HG02610 (cell line): ENCODE measurements at regions not wholly inside any gene's neighbourhood (a gene's known extent, or its start where the extent isn't known, plus 50 kb on each side); places are given as distances from the start of the nearest gene placed in this dataset.
"Not testable (repeated sequence)": the region's sequence is repeated elsewhere in the genome, so short reads cannot be mapped to it uniquely, and the experiment has no call there.

Experiments
- ATAC-seq: cut with Tn5 transposase; IDR thresholded peaks from one replicate; pipeline ENCODE4 v1.9.1; 2021; ENCODE audit warnings: mild to moderate bottlenecking, moderate library complexity; ENCODE audit not compliant: unreplicated experiment

- ATAC-seq = no peak
Observed at GRCh38 chr7:15143936-15144335, 241.4 kb upstream of the DGKB start.

GRCh38 chr7:15143121-15143520 is 240.6 kb upstream of the DGKB start:
- ATAC-seq = no peak

DNA sequence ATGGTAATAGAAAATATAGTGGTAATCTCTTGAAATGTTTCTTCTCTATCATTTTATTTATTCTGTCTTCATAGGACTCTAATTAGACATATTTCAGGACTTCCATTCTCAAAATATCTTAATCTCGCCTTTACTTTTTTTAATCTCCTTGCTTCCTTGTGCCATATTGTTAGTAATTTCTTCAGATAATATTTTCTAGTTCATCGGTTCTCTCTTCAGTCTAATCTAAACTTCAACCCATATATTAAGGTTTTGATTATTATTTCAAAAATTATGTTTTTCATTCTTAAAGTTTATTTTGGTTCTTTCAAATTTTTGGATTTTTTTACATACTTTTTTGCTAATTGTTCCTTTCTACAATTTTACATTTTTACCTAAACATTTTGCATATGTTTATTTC is 237.9 kb upstream of the DGKB start:
- no peak for ATAC-seq

- ATAC-seq = no peak
Observed at GRCh38 chr7:15131661-15132060, 229.1 kb upstream of the DGKB start.

- no peak for ATAC-seq
Observed at GRCh38 chr7:15130666-15131541, 228.4 kb upstream of the DGKB start.

GRCh38 chr7:15128716-15129115 is 226.2 kb upstream of the DGKB start:
- no peak for ATAC-seq

GRCh38 chr7:15126653-15127052 is 224.1 kb upstream of the DGKB start:
- ATAC-seq = not testable (repeated sequence)

DNA sequence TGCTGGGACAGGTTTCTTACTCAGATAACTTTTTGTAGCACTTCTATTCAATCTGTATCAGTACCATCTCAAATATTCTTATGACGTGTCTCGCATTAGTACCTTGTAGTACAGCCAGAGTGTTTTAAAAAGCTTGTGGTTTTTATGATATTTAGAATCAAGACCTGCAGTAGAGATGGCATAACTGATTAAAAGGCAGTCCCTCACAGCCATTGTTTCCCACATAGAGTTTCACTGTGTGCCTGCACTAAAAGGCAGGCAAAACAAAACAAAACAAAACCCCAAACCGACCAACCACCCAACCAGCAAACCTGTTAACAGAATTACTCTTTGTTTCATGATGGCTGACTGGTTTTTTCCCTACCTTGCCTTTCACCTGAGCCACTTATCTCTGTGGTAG is 221.3 kb upstream of the DGKB start:
- ATAC-seq = no peak

GRCh38 chr7:15113752-15114151 is 211.2 kb upstream of the DGKB start:
- no peak for ATAC-seq

- no peak for ATAC-seq
Observed at GRCh38 chr7:15105711-15106110, 203.2 kb upstream of the DGKB start.

DNA sequence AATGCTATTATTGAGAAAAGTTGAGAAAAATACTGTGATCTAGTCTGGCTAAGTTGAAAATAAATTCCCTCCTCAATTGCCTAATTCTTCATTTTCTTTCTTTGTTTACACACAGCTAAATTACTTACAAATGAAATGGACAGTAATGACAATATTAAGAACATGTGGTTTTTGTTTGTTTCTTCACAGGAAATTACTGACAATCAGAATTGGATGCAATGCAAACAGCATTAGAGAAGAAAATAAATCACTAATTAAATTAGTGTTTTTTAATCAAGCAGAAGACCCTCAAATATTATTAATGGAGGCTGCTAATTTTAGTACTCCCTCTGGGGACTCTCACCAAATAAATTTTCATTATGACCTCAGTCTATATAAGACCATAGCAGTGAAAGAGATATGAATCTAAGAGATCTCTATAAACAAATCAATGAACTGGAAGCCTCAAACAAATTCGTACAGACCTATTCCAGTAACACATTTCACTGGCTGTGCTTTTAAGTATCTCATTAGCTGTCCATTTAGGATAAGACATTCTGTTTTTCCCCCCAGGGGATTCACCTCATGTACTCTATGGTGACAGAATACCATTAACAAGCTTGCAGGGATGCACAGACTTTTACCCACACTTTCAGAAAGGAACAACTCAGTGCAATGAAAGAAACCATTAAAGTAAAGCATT is 202.0 kb upstream of the DGKB start:
- no peak for ATAC-seq

DNA sequence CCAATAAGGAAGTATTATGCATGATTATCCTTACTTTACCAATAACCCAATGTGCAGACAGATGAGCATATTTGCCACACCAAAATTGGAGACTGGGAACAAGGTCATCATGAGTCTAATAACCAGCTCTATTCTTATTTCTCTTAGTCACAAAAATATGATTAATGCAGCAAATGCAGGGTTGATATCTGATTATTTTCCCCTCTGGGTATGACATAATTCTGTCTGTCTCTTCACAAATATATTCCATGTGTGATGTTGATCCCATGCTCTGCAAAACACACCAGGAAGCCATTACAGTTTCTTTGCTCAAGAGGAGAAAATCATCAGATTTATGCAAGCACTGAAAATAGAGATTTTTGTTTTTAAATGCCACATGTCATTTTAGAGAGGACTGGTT is 196.5 kb upstream of the DGKB start:
- no peak for ATAC-seq

DNA sequence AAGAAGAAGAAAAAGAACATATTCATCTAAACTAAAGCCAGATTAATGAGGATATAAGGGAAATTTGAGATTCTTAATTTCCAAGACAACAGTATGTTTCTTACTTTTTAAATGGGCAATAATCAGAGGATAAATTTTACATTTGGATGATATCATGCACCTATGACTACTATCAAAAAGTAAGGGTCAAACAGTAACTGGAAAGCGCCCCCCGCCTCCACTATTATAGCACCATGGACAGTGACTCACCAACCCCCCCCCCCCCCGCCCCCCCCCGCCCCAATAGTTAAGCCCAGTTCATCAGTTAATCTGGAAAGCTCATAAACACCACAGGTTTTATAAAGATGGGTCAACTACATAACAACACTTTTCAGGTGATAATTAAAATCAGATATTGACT is 194.3 kb upstream of the DGKB start:
- ATAC-seq = no peak

- ATAC-seq = no peak
Observed at GRCh38 chr7:15094989-15095388, 192.4 kb upstream of the DGKB start.

GRCh38 chr7:15087771-15088170 is 185.2 kb upstream of the DGKB start:
- no peak for ATAC-seq

DNA sequence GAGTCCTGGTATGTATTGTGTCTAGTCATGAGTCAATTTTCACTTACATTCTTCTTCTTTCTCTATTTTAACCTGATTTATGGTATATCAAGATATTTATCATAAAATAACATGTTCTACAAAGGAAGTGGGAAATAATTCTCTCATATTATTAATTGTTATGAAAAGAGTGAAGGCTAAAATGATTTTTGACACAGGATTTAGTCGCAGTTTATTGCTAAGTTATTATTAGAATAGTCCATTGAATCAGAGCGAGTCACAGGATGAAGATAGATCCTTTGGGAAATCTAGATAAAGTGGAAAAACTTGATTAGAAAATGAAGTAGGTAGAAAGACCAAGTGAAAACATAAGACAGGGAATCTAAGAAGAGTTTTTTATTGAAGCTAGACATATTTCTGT is 184.3 kb upstream of the DGKB start:
- no peak for ATAC-seq

DNA sequence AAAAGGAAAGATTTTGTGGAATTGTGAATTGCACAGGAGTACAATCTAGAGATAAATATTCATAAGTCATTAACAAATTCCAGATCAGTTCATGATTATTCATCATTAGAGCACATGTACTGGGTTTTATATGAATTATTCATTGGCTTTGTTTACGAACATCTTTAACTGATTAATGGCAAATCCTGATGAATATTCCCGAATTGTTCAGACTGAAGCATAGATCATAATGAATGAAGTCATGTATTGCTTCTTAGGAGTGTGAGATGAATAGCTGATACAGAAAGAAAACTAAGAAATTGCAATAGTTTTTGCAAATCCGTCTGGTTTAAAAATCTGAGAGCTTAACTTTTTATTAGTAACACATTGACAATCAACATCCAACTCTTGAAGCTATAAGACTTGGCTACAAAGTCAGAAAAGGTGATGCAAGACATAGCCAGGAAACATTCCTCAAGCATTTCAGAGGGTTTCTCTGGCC is 183.6 kb upstream of the DGKB start:
- no peak for ATAC-seq

- ATAC-seq = no peak
Observed at GRCh38 chr7:15085366-15085765, 182.8 kb upstream of the DGKB start.

DNA sequence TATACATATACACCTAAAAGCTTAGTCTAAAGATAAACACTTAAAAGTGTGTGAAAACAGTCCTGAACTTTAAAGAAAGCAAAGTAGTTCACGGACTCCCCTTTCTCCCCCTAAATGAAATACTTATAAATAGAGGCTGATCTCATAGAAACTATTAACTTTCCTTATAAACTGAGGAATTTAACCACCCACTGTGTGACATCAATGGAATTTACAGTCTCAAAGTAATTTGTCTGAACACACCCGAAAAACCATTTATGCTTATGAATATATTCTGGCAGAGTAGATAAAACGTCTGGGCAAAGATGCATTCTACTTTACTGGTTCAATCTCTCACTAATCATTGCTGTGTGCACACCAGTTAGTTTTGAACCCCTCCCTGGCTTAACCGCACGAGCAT is 181.8 kb upstream of the DGKB start:
- ATAC-seq = no peak

GRCh38 chr7:15081891-15082290 is 179.3 kb upstream of the DGKB start:
- no peak for ATAC-seq

- ATAC-seq = no peak
Observed at GRCh38 chr7:15073301-15073700, 170.8 kb upstream of the DGKB start.

DNA sequence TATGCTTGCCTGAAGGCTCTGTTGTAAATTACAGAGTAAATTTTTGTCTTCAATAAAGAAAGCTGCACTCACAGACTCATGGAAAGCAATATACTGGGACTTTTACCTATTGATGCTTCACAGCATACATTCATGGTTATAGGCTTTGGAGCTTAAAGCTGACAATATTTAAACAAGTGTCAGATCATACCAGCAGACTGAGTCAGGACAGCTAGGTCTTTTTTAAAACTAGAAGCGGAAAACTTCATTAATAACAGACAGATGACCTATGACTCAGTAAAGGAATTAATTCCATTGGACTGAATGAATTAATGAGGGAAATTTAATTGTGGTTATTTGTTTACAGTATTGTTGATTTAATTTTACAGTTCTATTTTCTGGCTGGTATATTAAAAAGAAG is 165.8 kb upstream of the DGKB start:
- ATAC-seq = no peak
